MM.1S (cell line): ENCODE measurements at regions not wholly inside any gene's neighbourhood (a gene's known extent, or its start where the extent isn't known, plus 50 kb on each side); places are given as distances from the start of the nearest gene placed in this dataset.

Experiments
- CTCF ChIP-seq: fragments of 300-600 bp; sonication (generic); IDR thresholded peaks from 2 replicates; pipeline ENCODE4 v1.5.1; 2016; ENCODE audit warnings: antibody characterized with exemption, low read length, mixed read lengths
- EZH2 ChIP-seq: fragments of 300-600 bp; sonication (generic); optimal IDR thresholded peaks from 2 replicates; pipeline ENCODE3; 2017; ENCODE audit warnings: low read depth, mild to moderate bottlenecking, antibody characterized with exemption, low read length, mixed read lengths
- EZH2phosphoT487 ChIP-seq: fragments of 300-600 bp; sonication (generic); IDR thresholded peaks from 2 replicates; pipeline ENCODE4 v1.6.1; 2018; ENCODE audit warnings: antibody characterized with exemption, low read length

GRCh38 chr5:124626053-124626452 is 120.4 kb downstream of the ZNF608 start:
- no peak for TF ChIP-seq CTCF
- no peak for TF ChIP-seq EZH2phosphoT487
- TF ChIP-seq EZH2, result no peak
